Amniotic epithelial cell (primary cell): ENCODE measurements at regions not wholly inside any gene's neighbourhood (a gene's known extent, or its start where the extent isn't known, plus 50 kb on each side); places are given as distances from the start of the nearest gene placed in this dataset.
"Not testable (repeated sequence)": the region's sequence is repeated elsewhere in the genome, so short reads cannot be mapped to it uniquely, and the experiment has no call there.

Experiments used
- DNase-seq: peaks from one replicate; pipeline ENCODE4 v3.0.0-alpha.2; 2010; ENCODE audit warnings: low read depth

DNA sequence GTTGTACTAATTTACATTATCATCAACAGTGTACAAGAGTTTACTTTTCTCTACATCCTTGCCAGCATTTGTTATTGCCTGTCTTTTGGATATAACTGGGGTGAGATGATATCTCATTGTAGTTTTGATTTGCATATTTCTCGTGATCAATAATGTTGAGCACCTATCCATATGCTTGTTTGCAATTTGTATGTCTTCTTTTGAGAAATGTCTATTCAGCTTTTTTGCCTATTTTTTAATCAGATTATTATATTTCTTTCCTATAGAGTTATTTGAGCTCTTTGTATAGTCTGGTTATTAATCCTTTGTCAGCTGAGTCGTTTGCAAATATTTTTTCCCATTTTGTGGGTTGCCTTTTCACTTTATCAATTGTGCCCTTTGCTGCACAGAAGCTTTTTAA is 540.8 kb upstream of the SGO1 start:
- DNase-seq = no peak

DNA sequence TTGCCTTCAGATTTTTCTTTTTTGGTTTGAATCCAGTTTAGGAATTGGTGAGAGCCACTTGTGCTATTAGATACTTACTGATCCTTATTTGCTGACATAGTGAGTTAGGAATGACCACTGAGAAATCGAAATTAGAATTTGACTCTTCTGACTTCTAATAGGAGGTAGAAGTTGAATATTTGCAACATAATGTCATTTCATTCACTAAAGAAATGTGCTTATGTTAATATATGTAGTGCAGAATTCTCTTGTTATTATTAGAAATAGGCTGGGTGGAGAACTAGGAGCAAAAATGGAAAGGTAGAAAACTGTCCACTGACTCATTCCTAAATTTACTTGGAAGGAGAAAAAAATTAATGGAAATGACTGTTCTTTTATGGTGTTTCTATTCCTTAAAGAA is 538.2 kb upstream of the SGO1 start:
- no peak for DNase-seq

DNA sequence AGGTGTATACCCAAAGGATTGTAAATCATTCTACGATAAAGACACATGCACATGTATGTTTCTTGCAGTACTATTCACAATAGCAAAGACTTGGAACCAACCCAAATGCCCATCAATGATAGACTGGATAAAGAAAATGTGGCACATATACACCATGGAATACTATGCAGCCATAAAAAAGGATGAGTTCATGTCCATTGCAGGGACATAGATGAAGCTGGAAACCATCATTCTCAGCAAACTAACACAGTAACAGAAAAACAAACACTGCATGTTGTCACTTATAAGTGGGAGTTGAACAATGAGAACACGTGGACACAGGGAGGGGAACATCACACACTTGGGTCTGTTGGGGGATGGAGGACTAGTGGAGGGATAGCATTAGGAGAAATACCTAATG is 530.4 kb upstream of the SGO1 start:
- not testable (repeated sequence) for DNase-seq

DNA sequence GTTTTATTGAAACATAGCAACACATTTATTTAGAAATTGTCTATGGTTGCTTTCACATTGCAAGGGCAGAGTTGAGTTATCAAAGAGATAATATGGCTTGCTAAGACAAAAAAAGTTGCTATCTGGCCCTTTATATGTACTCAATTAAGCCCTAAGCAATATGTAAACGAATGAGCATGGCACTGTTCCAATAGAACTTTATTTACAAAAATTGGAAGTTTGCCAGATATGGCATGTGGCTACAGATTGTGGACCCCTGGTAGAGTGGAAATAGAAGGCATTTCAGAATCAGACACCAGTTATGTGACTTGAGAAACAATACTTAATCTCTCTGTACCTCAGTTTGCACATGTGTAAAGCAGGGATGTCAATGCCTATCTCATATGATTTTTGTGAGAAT is 515.6 kb upstream of the SGO1 start:
- no peak for DNase-seq

DNA sequence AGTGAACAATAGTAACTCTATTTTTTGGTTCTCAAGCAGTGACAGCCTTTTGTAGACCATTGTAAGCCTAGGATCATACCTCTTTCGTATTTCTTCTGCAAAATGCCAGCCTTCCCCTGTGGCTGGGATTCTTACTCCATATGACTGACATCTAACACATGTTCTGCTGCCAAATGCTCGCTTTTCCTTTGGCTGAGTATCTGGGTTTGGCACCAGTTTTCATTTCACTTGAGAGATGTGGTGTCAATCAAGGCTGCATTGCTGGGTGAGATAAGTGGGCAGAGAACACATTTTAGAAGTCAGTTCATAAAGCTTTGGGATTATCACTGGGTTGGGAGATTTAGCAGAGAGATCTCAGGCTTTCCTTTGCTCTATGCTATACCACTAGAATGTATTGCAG is 514.7 kb upstream of the SGO1 start:
- no peak for DNase-seq

DNA sequence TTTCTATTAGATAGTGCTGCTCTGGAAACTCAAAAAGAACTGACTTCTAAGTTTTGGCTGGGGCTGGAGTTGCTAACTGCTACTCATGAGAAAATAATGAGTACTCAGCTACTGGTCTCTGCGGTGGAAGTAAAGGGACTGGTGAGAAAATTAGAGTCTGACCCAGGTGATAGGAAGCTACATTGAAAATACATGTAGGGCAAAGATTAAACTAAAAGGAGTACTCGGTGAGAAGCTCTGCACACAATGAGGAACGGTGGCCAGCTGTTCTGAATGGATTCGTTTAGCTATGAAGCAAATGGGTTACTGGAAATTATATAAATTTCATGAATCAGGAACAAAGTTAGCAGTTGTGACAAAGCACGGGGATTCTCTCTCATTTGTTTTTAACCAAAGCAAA is 512.9 kb upstream of the SGO1 start:
- DNase-seq = no peak

DNA sequence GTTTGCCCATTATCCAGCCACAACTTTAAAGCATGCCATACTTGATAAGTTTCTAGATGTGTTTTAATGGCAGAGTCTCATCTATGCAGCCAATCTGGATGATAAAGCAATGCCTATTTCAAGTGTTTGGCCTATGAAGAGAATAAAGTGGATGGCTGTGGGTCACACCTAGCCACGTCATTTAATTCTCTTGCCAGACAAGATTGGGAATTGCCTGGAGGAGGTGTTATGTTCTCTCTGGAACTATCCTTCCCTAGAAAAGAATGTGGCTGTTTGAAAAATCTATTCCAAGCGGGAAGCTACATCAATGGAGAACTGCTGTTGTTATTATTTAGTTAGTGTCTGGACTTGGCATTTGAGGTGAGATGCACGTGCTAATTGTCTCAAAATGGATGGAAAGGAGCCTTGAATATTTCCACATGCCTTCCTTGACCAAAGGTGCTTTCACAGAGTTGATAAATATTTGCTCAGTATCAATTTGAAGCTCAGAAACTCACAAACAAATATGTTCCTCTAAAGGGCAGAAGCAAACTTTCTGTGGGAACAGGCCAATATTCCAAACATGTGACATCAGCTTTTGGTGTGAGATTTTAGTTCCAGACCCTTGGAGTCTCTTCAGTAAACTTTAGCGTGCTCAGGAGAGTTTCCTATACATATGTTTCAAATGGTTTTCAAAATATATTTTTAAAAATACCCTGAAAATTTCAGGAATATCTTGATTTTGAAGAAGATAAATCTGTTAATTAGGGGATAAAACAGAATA is 510.6 kb upstream of the SGO1 start:
- DNase-seq = no peak

DNA sequence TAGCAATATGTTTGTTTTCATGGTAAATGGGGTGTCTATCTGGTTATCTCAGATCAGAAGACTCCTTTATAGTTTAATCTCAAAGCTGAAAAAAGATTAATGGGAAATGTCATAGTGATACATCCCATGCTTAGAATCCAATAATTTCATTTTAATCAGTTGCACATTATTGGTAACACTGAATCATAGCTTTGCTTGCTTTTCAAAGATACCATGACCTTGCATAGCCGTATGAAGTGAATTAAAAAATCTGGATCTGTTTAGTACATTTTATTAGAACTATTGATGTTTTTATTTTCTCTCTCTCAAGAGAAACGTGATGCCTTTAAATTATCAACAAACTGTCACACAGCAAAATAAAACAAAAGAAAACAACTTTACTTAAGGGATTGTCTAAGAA is 506.7 kb upstream of the SGO1 start:
- DNase-seq = no peak

DNA sequence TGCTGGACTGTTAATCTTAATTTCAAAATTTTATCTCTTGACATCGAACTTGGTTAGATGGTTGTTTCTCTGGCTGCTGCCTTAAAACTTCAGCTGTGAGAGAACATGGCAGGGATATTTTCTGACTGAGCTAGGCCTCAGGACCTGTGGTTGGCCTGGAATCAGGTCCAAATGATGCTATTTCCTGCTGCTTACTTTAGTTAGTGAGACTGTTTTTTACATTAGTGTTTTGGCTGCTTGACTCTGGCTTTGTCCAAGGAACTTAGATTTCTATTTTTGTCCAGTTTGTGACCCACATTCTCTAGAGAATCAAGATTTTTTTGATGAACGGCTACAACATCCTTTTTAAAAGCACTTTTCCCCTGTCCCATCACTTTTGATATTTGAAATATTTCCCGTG is 497.9 kb upstream of the SGO1 start:
- peak; percentile 8 for DNase-seq

DNA sequence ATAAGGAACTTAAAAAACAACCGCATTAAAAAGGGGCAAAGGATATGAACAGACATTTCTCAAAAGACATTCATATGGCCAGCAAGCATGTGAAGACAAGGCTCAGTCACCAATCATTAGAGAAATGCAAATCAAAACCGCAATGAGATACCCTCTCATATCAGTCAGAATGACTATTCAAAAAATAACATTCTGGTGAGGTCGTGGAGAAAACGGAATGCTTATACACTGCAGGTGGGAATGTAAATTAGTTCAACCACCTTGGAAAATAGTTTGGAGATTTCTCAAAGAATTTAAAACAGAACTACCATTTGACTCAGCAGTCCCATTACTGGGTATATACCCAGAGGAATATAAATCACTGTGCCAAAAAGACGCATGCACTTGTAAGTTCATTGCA is 496.6 kb upstream of the SGO1 start:
- DNase-seq = peak; percentile 12

DNA sequence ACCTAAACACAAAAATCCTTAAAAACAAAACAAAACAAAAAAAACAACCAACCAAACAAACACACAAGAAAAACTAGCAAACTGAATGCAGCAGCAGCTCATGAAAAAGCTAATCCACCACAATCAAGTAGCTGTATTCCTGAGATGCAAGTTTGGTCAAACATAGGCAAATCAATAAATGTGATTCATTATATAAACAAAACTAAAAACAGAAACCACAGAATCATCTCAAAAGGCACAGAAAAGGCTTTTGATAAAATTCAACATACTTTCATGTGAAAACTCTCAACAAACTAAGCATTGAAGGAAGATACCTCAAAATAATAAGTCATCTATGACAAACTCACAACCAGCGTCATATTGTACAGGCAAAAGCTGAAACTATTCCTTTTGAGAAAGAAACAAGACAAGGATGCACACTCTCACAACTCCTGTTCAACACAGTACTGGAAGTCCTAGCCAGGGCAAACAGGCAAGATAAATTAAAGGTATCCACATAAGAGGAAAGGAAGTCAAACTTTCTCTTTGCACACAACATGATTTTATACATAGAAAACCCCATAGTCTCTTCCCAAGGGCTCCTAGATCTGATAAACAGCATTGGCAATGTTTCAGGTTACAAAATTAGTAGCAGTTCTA is 495.1 kb upstream of the SGO1 start:
- DNase-seq = no peak

DNA sequence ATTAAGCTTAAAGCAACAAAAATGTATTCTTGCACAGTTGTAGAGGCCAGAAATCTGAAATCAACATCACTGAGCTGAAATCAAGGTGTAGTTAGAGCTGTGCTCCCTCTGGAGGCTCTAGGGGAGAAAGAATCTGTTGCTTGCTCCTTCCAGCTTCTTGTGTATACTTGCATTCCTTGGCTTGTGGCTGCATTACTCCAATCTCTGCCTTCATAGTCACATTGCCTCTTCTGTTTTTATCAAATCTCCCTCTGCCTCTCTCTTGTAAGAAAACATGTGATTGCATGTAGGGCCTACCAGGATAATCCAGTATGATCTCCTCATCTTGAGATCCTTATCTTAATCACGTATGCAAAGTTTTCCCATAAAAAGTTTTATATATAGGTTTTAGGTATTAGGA is 487.9 kb upstream of the SGO1 start:
- DNase-seq = no peak

DNA sequence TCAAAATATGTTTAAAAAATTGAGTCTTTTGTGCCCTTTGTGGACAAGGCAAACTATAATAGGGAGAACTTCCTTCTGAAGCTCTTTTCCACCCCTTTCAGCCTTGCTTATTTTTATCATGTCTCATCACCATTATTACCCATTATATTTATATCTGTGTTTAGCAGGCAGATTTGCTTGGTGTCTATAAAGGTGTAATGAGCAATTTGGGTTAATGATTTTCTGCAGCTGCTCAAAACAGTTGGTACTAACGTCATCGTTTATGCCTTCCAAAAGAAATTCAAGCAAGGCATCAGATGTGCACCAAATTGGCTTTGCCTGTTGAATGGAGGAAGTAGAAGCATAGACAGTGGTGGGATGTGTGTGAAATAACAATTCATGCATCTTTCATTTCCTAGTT is 483.7 kb upstream of the SGO1 start:
- no peak for DNase-seq

DNA sequence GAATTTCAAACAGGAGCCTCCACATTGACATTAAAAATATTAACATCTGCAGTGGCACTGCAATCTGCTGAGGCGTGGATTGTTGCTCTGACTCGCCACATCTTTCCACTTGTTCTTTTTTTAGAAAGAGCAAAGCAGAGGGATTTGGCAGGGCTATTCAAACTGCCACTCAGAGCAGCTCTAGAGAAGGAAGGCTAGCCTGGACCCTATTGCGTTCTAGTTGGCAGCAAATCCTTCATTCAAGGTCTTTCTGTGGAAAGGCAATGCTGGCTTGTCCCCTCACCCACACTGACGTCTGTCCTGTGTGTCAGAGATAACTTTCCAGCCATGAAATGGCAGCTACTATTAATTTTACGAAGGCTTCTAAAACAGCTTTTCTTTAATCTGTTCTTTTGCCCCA is 483.2 kb upstream of the SGO1 start:
- DNase-seq = peak; percentile 52

DNA sequence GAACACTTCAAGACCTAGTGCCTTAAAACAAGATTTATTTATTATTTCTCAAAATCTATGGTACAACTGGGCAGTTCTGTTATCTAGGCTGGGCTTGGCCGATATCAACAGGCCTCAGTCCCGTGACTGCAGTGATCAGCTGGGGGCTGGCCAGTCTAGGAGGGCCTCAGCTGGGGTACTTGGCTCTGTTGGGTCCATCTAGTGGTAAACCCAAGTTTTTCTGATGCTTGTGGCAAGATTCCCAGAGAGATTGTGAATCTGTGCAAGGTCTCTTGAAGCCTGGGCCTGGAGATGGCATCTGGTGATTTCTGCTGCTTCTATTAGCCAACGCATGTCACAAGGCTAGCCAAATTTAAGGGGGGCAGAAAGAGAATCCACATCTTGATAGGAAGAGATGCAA is 482.4 kb upstream of the SGO1 start:
- peak; percentile 40 for DNase-seq

DNA sequence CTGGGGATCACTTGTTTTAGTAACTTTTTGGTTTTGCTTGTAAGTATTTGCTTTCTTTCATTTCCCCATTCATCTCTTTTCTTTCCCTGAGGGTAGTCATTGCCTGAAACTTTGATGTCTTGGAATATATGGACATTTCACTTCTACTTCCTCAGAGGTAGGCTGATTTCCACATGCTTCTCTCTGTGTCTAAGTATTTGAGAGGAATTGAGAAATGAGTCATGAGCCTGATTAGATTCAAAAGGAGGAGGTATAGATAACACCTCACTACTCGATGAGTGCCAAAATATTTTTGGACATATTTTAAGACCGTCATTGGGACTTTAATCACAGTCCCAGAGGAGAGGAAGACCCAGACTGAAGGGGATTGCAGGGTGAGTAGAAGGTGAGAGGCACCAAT is 480.1 kb upstream of the SGO1 start:
- no peak for DNase-seq

DNA sequence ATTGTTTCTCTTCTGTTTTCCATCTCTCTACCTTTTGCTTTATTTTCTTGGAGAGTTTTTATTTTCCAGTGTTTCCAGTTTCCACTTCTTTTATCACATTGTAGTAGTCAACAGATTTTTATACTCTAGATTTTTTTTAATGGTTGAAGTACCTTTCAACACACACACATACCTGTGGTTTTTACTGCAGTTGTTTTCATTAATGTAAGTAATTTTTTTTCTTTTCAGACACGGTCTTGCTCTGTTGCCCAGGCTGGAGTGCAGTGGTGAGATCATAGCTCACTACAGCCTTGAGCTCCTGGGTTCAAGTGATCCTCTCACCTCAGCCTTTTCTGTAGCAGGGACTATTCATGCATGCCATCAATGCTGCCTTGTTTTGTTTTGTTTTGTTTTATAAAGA is 472.5 kb upstream of the SGO1 start:
- peak; percentile 37 for DNase-seq

DNA sequence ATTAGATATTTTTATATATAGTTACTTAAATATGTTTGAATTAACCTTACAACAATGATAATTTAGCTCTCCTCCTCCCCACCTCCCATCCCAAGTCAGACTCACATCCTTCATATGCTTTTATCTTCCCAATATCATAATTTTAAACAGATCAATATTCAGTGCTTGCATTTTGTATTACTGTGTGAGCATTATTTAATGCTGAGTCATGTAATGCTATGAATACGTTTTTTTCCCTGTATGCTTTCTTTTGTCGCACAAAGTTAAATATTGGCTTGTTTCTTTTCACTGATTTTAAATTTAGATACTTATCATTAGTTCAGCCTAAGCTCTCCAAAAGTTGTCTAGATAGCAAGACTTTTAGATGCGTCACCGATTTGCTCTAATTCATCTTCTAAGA is 471.6 kb upstream of the SGO1 start:
- no peak for DNase-seq

DNA sequence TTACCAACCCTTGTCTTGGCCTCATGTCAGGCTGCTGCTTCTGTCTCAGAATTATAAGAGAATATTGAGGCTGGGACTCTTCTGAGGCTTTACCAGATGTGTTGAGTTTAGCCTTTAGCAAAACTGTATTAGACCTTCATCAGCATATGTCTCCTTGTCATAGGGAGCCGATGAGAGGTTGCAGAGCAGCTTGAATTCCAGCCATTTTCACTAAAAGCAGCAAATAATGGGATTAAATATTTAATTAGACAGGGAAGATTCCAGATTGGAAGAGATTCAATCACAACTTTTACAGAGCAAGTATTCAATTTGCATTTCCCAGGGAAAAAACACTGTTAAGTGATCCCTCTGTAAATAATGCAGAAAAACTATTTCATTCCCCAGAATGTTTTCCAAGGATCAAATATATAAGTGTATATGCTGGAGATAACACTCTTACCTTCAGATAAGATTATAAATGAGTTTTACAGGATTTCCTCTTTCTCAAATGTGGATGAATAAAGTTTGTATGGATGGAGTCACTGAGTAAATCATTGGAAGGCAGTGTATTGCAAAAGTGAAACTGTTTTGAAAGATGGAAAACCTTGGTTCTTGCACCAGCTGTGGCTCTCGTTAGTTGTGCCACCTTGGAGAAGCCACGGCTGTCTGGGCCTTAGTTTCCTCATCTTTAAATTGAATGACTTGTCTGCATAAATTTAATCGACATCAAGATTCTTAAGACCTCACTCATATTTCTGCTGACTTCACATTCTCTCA is 466.4 kb upstream of the SGO1 start:
- DNase-seq = peak; percentile 19

DNA sequence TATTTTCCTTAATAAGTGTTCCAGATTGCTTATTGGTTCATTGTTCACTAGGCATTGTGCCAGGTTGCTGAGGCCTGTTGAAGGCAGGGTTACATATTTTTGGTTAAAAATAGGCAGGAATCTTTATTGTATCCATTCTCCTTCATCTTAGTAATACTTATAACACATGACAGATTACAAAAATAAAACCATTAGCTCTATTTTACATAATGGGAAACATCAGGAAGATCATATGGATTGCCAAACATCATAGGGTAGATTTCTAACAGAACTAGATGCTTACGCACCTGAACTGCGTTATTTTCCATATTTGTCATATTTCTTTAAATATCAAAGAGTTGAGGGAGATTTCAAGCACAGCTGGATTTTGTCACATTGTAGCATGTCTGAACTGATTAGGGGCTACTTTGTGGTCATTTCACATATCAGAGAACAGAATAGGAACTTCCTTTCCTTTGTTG is 462.9 kb upstream of the SGO1 start:
- DNase-seq = no peak

DNA sequence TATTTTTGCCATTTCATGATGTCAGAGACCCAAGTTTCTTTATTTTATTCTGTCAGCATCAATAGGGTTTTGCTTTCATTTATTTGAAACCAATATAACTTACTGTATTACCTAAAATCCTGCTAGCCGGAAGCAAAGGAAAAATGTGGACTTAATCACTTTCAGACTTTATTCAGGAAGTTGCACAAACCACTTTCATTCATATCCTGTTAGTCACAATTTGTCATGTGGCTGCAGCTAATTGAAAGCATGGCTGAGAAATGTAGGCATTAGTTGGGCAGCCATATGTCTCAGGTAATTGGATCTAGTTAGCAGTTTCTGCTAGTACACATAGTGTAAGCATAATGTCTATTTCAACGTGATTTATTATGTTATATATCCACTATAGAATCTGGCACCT is 462.3 kb upstream of the SGO1 start:
- peak; percentile 74 for DNase-seq

DNA sequence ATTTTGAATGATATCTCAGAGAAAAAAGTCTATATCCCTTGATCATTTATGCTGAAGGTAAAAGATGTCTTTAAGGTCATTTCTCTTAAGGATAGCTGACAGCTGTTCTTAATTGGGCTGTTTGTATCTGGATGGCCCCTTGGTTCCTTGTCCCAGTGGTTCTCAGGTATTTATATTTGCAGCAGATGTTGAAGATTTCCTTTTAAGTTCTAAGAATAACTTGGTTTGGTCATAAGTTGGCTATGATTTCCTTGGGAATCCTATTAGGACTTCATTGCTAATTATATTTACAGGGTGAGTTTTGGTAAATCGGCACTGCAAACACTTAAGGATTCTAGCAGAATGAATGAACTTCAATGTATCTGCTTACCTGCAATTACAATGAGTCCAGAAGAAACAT is 460.4 kb upstream of the SGO1 start:
- no peak for DNase-seq

DNA sequence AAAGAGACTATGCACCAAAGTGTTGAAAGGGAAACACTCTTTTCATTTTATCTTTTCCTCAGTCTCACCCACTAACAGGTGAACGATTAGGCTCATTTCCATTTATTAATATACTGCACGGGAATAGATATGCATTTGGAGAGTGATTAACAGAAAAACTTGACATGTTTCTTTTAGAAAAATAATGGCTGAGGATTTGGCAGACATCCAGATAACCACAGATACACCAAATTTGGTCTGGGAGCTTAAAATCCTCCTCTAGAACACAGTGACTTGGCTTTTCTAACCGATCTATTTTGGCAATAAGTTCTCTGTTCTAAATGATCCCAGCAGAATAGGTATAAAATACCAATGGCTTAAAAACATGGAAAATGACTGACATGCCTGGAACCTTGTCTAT is 459.3 kb upstream of the SGO1 start:
- DNase-seq = no peak
